ENCODE measurements at regions not wholly inside any gene's neighbourhood (a gene's known extent, or its start where the extent isn't known, plus 50 kb on each side); places are given as distances from the start of the nearest gene placed in this dataset.

GRCh38 chr11:82326853-82327252 is 406.8 kb downstream of the FAM181B start:
- Mint-ChIP-seq H3K27ac (no peak overlapping the region), H3K36me3 (ENCODE audit: low read depth) (no peaks in the 10 kb centered on the region), H3K27me3 (ENCODE audit: low read depth) (no peaks in the 10 kb centered on the region), H3K4me3 (no peak overlapping the region), H3K4me1 (ENCODE audit: low read depth) (no peaks in the 10 kb centered on the region), H3K9me3 (ENCODE audit: insufficient read depth) (no peaks in the 10 kb centered on the region)
- ATAC-seq (no peak), DNase-seq (no peak)
- ChIA-PET CTCF (no interaction called here), POLR2A (no interaction called here)

DNA sequence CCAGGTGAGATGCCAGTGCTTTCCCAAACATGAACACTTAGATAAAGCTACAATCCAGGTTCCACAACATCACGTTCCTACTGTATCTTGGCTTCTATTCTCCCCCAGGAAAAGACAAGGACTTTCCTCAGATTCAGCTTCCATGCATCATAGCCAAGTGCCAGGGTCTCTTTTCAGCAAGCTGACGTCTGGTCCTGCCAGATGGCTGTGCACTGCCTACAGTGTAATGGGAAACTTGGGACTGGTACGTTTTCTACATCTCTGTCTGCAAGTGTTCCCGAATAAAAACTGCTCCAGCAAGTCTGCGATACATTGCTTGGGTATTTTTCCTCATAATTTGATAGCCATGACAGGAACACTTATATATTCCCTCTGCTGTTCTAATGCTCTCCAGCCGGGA is 412.5 kb downstream of the FAM181B start:
- CTCF ChIA-PET, result no interaction called here
- H3K4me3 Mint-ChIP-seq, result no peak overlapping the region
- H3K4me1 Mint-ChIP-seq (ENCODE audit: low read depth), result no peaks in the 10 kb centered on the region
- H3K27me3 Mint-ChIP-seq (ENCODE audit: low read depth), result no peaks in the 10 kb centered on the region
- POLR2A ChIA-PET, result no interaction called here
- DNase-seq, result no peak
- no peak for ATAC-seq
- H3K27ac Mint-ChIP-seq, result no peak overlapping the region
- no peaks in the 10 kb centered on the region for H3K36me3 Mint-ChIP-seq (ENCODE audit: low read depth)
- H3K9me3 Mint-ChIP-seq (ENCODE audit: insufficient read depth), result no peaks in the 10 kb centered on the region

DNA sequence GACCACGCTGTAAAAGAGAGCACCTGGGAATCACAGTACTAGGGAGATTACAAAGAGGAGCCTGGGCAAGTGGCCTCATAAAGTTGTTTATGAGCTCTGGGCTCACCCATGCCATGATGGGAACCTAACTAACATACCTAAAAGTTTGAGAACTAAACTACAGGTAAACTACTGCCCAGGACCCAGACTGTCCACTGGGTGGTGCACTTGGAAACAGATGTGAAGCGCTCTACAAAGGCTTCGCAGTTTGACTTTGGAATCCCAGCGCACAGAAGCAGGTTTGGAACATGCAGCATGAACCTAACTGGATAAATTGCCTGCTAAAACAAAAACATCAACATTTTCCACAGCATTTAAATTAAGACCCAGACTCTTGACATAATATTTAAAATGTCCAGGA is 418.6 kb downstream of the FAM181B start:
- no peak overlapping the region for H3K4me3 Mint-ChIP-seq
- H3K27me3 Mint-ChIP-seq (ENCODE audit: low read depth), result no peaks in the 10 kb centered on the region
- H3K27ac Mint-ChIP-seq, result no peak overlapping the region
- ATAC-seq, result no peak
- H3K4me1 Mint-ChIP-seq (ENCODE audit: low read depth), result no peaks in the 10 kb centered on the region
- no peak for DNase-seq
- POLR2A ChIA-PET, result no interaction called here
- CTCF ChIA-PET, result no interaction called here
- H3K36me3 Mint-ChIP-seq (ENCODE audit: low read depth), result no peaks in the 10 kb centered on the region
- no peaks in the 10 kb centered on the region for H3K9me3 Mint-ChIP-seq (ENCODE audit: insufficient read depth)

DNA sequence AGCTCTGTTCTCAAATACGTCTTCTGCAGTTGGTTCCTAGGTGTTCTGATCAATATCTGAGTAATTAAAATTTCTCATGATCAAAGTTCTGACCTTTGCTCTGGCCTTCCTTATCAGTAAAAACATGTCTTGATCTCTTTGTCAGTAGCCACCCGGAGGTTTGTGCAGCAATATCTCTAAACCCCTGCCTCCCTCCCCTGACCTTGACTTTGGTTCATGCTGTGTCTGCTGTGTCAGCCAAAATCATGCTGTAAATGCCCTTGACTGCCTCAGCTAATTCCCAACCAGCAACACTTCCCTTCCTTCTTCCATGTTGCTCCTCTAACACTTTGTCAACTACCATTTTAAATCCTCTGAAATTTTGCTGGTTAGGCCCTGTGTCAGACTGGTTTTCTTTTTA is 424.7 kb downstream of the FAM181B start:
- Mint-ChIP-seq H3K27me3 (ENCODE audit: low read depth) (no peaks in the 10 kb centered on the region), H3K27ac (no peak overlapping the region), H3K9me3 (ENCODE audit: insufficient read depth) (no peaks in the 10 kb centered on the region), H3K36me3 (ENCODE audit: low read depth) (no peaks in the 10 kb centered on the region), H3K4me3 (no peak overlapping the region), H3K4me1 (ENCODE audit: low read depth) (no peaks in the 10 kb centered on the region)
- ChIA-PET CTCF (no interaction called here), POLR2A (no interaction called here)
- DNase-seq (no peak), ATAC-seq (no peak)

- CTCF ChIA-PET, result no interaction called here
- no peaks in the 10 kb centered on the region for H3K4me1 Mint-ChIP-seq (ENCODE audit: low read depth)
Observed at GRCh38 chr11:82305123-82305522, 428.5 kb downstream of the FAM181B start.

DNA sequence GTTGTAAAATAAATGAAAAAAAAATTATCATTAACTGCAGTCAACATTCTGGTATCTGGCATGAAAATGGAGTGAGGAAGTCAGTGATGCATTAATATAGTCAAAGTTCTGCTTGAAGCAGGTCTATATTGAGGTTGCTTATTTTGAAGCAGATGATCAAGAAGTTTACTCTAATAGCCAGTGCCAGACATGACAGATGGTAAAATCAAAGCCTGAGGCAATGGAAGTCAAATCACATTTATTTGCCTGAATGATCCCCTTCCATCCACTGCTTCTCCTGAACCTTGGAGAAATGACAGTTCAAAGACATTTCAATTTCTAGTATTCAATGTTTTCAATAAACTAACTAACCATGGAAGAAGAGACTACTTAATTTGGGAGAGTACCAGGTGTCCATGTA is 430.0 kb downstream of the FAM181B start:
- DNase-seq (no peak), ATAC-seq (no peak)
- ChIA-PET CTCF (no interaction called here), POLR2A (no interaction called here)
- Mint-ChIP-seq H3K27ac (no peak overlapping the region), H3K27me3 (ENCODE audit: low read depth) (no peaks in the 10 kb centered on the region), H3K9me3 (ENCODE audit: insufficient read depth) (no peaks in the 10 kb centered on the region), H3K4me1 (ENCODE audit: low read depth) (no peaks in the 10 kb centered on the region), H3K36me3 (ENCODE audit: low read depth) (no peaks in the 10 kb centered on the region), H3K4me3 (no peak overlapping the region)

More at GRCh38 chr11:82305123-82305522, 428.5 kb downstream of the FAM181B start:
- Mint-ChIP-seq H3K36me3 (ENCODE audit: low read depth) (no peaks in the 10 kb centered on the region), H3K9me3 (ENCODE audit: insufficient read depth) (no peaks in the 10 kb centered on the region), H3K4me3 (no peak overlapping the region), H3K27me3 (ENCODE audit: low read depth) (no peaks in the 10 kb centered on the region), H3K27ac (no peak overlapping the region)
- ATAC-seq (no peak), DNase-seq (no peak)
- POLR2A ChIA-PET, result no interaction called here

DNA sequence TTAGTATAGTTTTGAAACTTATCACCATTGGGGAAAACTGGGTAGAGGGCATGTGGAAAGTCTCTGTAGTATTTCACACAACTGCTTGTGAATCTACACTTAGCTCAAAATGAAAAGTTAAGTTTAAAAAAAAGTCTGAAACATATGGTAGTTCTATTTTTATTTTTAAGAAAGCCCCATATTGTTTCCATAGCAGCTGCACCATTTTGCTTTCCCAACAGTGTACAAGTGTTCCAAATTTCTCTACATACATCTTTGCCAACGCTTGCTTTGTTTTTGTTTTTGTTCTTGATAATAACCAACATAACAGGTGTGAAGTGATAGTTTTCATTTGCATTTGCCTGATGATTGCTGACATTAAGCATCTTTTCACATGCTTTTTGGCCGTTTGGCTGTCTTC is 445.2 kb downstream of the FAM181B start:
- Mint-ChIP-seq H3K4me3 (no peak overlapping the region), H3K27ac (no peak overlapping the region), H3K36me3 (ENCODE audit: low read depth) (no peaks in the 10 kb centered on the region), H3K9me3 (ENCODE audit: insufficient read depth) (no peaks in the 10 kb centered on the region), H3K27me3 (ENCODE audit: low read depth) (no peaks in the 10 kb centered on the region), H3K4me1 (ENCODE audit: low read depth) (no peaks in the 10 kb centered on the region)
- CTCF ChIA-PET, result no interaction called here
- ATAC-seq (no peak), DNase-seq (no peak)
- POLR2A ChIA-PET, result no interaction called here

GRCh38 chr11:82270870-82271269 is 462.8 kb downstream of the FAM181B start:
- no peaks in the 10 kb centered on the region for H3K36me3 Mint-ChIP-seq (ENCODE audit: low read depth)
- no peak for ATAC-seq
- DNase-seq, result no peak
- no peaks in the 10 kb centered on the region for H3K9me3 Mint-ChIP-seq (ENCODE audit: insufficient read depth)
- no peak overlapping the region for H3K27ac Mint-ChIP-seq
- H3K4me1 Mint-ChIP-seq (ENCODE audit: low read depth), result no peaks in the 10 kb centered on the region
- H3K27me3 Mint-ChIP-seq (ENCODE audit: low read depth), result no peaks in the 10 kb centered on the region
- H3K4me3 Mint-ChIP-seq, result no peak overlapping the region
- ChIA-PET CTCF (no interaction called here), POLR2A (no interaction called here)

DNA sequence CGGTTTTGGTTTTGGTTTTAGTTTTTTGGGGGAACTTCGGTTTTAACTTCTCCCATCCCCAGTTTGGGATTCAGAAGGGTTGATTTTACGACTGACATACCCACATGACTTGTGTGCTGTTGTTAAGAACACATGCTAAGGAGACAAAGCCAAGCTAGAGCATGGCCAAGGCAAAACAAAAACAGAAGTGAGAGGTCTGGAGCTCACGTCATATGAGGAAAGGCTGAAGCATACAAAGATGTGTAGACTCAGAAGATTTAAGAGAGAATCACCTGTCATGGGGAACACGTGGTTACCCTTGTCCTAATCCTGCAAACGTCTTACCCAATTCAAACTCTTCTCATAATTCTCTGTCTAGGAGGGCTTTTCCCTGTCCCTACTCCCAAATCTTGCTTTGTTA is 465.0 kb downstream of the FAM181B start:
- Mint-ChIP-seq H3K9me3 (ENCODE audit: insufficient read depth) (no peaks in the 10 kb centered on the region), H3K4me3 (no peak overlapping the region)

DNA sequence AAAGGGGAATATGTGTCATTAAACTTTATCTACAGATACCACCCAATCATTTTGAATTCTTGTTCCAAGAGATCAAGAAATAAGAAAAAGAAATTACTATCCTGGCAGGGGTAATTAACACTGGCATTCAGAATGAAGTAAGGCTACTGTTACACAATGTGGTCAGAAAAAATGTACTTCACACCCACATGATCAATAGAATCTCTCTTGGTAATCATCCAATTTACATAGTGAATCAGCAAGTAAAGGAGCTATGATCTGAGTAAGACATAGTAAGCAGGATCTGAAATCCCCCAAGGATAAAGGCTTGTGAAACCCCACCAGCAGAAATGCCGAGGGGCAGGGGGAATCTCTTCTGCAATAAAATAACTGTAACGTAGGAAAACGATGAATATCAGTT is 466.5 kb downstream of the FAM181B start:
- H3K9me3 Mint-ChIP-seq (ENCODE audit: insufficient read depth), result no peaks in the 10 kb centered on the region
- no peak overlapping the region for H3K27ac Mint-ChIP-seq
- H3K36me3 Mint-ChIP-seq (ENCODE audit: low read depth), result no peaks in the 10 kb centered on the region
- ChIA-PET POLR2A (no interaction called here), CTCF (no interaction called here)
- DNase-seq (no peak), ATAC-seq (no peak)
- no peak overlapping the region for H3K4me3 Mint-ChIP-seq
- no peaks in the 10 kb centered on the region for H3K27me3 Mint-ChIP-seq (ENCODE audit: low read depth)
- no peaks in the 10 kb centered on the region for H3K4me1 Mint-ChIP-seq (ENCODE audit: low read depth)

More for the DNA sequence above, 465.0 kb downstream of the FAM181B start:
- POLR2A ChIA-PET, result no interaction called here
- no peak for DNase-seq
- ATAC-seq, result no peak
- Mint-ChIP-seq H3K27ac (no peak overlapping the region), H3K27me3 (ENCODE audit: low read depth) (no peaks in the 10 kb centered on the region), H3K4me1 (ENCODE audit: low read depth) (no peaks in the 10 kb centered on the region), H3K36me3 (ENCODE audit: low read depth) (no peaks in the 10 kb centered on the region)
- CTCF ChIA-PET, result no interaction called here

GRCh38 chr11:82261367-82261766 is 472.3 kb downstream of the FAM181B start:
- CTCF ChIA-PET, result no interaction called here
- POLR2A ChIA-PET, result no interaction called here
- Mint-ChIP-seq H3K4me3 (no peak overlapping the region), H3K4me1 (ENCODE audit: low read depth) (no peaks in the 10 kb centered on the region), H3K36me3 (ENCODE audit: low read depth) (no peaks in the 10 kb centered on the region), H3K9me3 (ENCODE audit: insufficient read depth) (no peaks in the 10 kb centered on the region), H3K27ac (no peak overlapping the region), H3K27me3 (ENCODE audit: low read depth) (no peaks in the 10 kb centered on the region)
- DNase-seq (no peak), ATAC-seq (no peak)

DNA sequence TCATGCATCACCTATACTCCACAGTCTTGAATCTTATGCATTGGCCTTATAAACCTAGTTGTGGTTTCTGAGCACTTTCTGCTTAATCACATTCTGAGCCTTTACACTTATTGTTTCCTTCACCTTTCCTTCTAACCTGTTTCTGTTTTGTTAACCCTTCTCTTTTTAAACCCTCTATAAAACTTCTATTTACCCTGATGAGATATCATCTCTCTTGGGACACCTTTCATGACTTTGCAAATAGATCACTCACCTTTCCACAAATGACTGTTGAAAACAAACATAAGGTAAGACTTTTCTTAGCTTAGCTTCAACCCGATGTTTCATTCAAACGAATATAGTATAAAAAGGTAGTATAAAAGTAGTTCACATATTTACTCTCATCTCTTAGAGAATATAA is 483.6 kb downstream of the FAM181B start:
- ChIA-PET POLR2A (no interaction called here), CTCF (no interaction called here)
- Mint-ChIP-seq H3K27me3 (ENCODE audit: low read depth) (no peaks in the 10 kb centered on the region), H3K4me1 (ENCODE audit: low read depth) (no peaks in the 10 kb centered on the region), H3K27ac (no peak overlapping the region), H3K36me3 (ENCODE audit: low read depth) (no peaks in the 10 kb centered on the region), H3K4me3 (no peak overlapping the region), H3K9me3 (ENCODE audit: insufficient read depth) (no peaks in the 10 kb centered on the region)
- no peak for DNase-seq
- no peak for ATAC-seq

DNA sequence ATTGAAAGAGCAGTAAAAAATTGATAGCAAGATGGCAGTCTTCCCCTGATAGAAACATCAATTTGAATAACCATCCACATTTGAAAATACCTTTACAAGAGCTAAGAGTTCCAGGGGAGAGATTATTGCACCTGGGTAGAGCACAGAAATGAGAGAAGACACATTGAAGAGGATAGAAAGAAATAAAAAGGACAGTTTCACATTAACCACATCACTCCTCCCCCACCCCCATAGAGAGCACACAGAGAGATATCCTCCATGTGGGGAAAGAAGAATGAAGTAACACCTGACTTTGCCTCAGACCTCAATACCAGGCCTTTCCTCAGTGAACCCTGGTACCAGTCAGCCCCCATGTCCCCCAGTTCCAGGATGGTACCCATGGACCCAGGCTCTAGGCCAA is 486.7 kb downstream of the FAM181B start:
- H3K27ac Mint-ChIP-seq, result no peak overlapping the region
- ATAC-seq (no peak), DNase-seq (no peak)
- no peaks in the 10 kb centered on the region for H3K9me3 Mint-ChIP-seq (ENCODE audit: insufficient read depth)
- ChIA-PET POLR2A (no interaction called here), CTCF (no interaction called here)
- H3K4me3 Mint-ChIP-seq, result no peak overlapping the region
- H3K27me3 Mint-ChIP-seq (ENCODE audit: low read depth), result no peaks in the 10 kb centered on the region
- H3K36me3 Mint-ChIP-seq (ENCODE audit: low read depth), result no peaks in the 10 kb centered on the region
- no peaks in the 10 kb centered on the region for H3K4me1 Mint-ChIP-seq (ENCODE audit: low read depth)

DNA sequence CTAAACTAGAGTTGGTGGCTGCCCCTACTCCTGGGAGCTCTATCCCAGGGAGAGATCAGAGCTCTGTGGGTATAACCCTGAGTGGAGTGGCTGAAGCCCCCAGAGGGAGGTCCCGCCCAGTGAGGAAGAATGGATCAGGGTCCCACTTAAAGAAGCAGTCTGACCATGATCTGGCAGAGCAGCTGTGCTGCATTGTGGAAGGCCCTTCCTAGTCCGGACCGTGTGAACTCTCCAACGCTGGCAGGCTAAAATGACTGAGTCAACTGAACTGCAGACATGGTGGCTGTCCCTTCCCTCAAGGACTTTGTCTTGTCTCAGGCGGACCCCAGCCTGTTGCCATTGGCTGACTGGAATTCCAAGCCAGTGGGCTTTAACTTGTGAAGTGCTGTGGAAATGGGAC is 494.2 kb downstream of the FAM181B start:
- no peak for DNase-seq
- H3K36me3 Mint-ChIP-seq (ENCODE audit: low read depth), result no peaks in the 10 kb centered on the region
- H3K4me1 Mint-ChIP-seq (ENCODE audit: low read depth), result no peaks in the 10 kb centered on the region
- no peaks in the 10 kb centered on the region for H3K9me3 Mint-ChIP-seq (ENCODE audit: insufficient read depth)
- ChIA-PET POLR2A (no interaction called here), CTCF (no interaction called here)
- H3K27ac Mint-ChIP-seq, result no peak overlapping the region
- H3K4me3 Mint-ChIP-seq, result no peak overlapping the region
- ATAC-seq, result no peak
- H3K27me3 Mint-ChIP-seq (ENCODE audit: low read depth), result no peaks in the 10 kb centered on the region
